CD4-positive, alpha-beta T cell (primary cell): ENCODE measurements at regions not wholly inside any gene's neighbourhood (a gene's known extent, or its start where the extent isn't known, plus 50 kb on each side); places are given as distances from the start of the nearest gene placed in this dataset.

ENCODE experiments used
- ATAC-seq: fragments of 200-7000 bp; cut with Tn5 transposase; one replicate; pipeline ENCODE4 v1.10.0; 2022; ENCODE audit warnings: mild to moderate bottlenecking; ENCODE audit not compliant: poor library complexity
- CTCF ChIA-PET: fragments of 350-600 bp; sonication (Branson Sonifier 250); formaldehyde crosslinking; loops from one replicate; lab custom pipeline; 2021; ENCODE audit warnings: antibody characterized with exemption, inconsistent platforms; lab: Charles Lee
- POLR2A ChIA-PET: fragments of 350-600 bp; sonication (Branson Sonifier 250); formaldehyde crosslinking; loops from one replicate; lab custom pipeline; 2021; ENCODE audit warnings: antibody characterized with exemption, inconsistent platforms; lab: Charles Lee
- DNase-seq, 14 experiments: peaks; one replicate each; pipeline ENCODE4 v3.0.0-alpha.2; 2013 to 2020; ENCODE audit warnings: mixed read lengths in 2 of 14
- H3K27ac ChIP-seq, 2 donors: one replicate each; pipeline versions ENCODE4 v1.5.1 to v1.7.0; 2013; ENCODE audit warnings: low read length in 2 of 2, low read depth in 1 of 2, mild to moderate bottlenecking in 1 of 2
- H3K27me3 ChIP-seq, 2 experiments: 1 replicate in 1 of 2; 2 replicates in 1 of 2; pipeline versions ENCODE4 v1.6.1 to v1.7.0; 2013; ENCODE audit warnings: low read length in 2 of 2, control low read depth in 1 of 2, mild to moderate bottlenecking in 1 of 2, moderate library complexity in 1 of 2; ENCODE audit not compliant: insufficient read depth in 2 of 2, control insufficient read depth in 1 of 2
- H3K36me3 ChIP-seq: one replicate; pipeline ENCODE4 v1.6.1; 2013; ENCODE audit warnings: low read length, control low read depth; ENCODE audit not compliant: insufficient read depth
- H3K4me1 ChIP-seq: one replicate; pipeline ENCODE4 v1.6.1; 2013; ENCODE audit warnings: low read length, control low read depth; ENCODE audit not compliant: insufficient read depth
- H3K4me3 ChIP-seq: one replicate; pipeline ENCODE4 v1.5.1; 2013; ENCODE audit warnings: mild to moderate bottlenecking, low read length, moderate library complexity
- H3K9me3 ChIP-seq, 2 experiments: 1 replicate in 1 of 2; 2 replicates in 1 of 2; pipeline versions ENCODE4 v1.6.1 to v1.7.0; 2013; ENCODE audit warnings: low read length in 2 of 2, mild to moderate bottlenecking in 2 of 2, control low read depth in 1 of 2, moderate library complexity in 1 of 2; ENCODE audit not compliant: control insufficient read depth in 1 of 2, insufficient read depth in 1 of 2
- H3K27ac Mint-ChIP-seq: one replicate; pipeline ENCODE4 v1.8.0; 2020; ENCODE audit warnings: mixed read lengths
- H3K27me3 Mint-ChIP-seq: one replicate; pipeline ENCODE4 v1.8.0; 2021; ENCODE audit warnings: mixed read lengths
- H3K36me3 Mint-ChIP-seq: one replicate; pipeline ENCODE4 v1.8.0; 2021; ENCODE audit warnings: low read depth, mixed read lengths
- H3K4me1 Mint-ChIP-seq: one replicate; pipeline ENCODE4 v1.8.0; 2021; ENCODE audit warnings: low read depth, mixed read lengths
- H3K4me3 Mint-ChIP-seq: one replicate; pipeline ENCODE4 v1.8.0; 2020; ENCODE audit warnings: mild to moderate bottlenecking, mixed read lengths
- H3K9me3 Mint-ChIP-seq: one replicate; pipeline ENCODE4 v1.8.0; 2020; ENCODE audit warnings: mixed read lengths
- intact Hi-C, 2 experiments: fragments of 100-400 bp; cut with DNase I in 1 of 2; cut with micrococcal nuclease in 1 of 2; formaldehyde crosslinking; loops; one replicate each; pipeline versions ENCODE4 v1.15.1 to v1.9.0; 2023 to 2025; cut with DNase I, micrococcal nuclease
- TF ChIP-seq, protein P1 (sequence below): fragments of 200-600 bp; IDR thresholded peaks from one replicate; pipeline ENCODE4 v1.8.0; 2022; ENCODE audit warnings: antibody characterized with exemption, mild to moderate bottlenecking

DNA sequence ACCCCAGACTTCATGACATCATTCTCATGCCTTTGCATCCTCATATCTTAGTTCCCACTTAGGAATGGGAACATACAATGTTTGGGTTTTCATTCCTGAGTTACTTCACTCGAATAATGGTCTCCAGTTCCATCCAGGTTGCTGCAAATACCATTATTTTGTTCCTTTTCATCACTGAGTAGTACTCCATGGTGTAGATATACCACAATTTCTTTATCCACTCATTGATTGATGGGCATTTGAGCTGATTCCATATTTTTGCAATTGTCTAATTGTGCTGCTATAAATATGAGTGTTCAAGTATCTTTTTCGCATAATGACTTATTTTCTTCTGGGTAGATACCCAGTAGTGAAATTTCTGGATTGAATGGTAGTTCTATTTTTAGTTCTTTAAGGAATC lies 1026.8 kb downstream of the STPG2 start:
- H3K9me3 ChIP-seq: no peaks in the 10 kb centered on the region
- ChIA-PET CTCF (no interaction called here), POLR2A (no interaction called here)
- TF ChIP-seq, protein P1, sequence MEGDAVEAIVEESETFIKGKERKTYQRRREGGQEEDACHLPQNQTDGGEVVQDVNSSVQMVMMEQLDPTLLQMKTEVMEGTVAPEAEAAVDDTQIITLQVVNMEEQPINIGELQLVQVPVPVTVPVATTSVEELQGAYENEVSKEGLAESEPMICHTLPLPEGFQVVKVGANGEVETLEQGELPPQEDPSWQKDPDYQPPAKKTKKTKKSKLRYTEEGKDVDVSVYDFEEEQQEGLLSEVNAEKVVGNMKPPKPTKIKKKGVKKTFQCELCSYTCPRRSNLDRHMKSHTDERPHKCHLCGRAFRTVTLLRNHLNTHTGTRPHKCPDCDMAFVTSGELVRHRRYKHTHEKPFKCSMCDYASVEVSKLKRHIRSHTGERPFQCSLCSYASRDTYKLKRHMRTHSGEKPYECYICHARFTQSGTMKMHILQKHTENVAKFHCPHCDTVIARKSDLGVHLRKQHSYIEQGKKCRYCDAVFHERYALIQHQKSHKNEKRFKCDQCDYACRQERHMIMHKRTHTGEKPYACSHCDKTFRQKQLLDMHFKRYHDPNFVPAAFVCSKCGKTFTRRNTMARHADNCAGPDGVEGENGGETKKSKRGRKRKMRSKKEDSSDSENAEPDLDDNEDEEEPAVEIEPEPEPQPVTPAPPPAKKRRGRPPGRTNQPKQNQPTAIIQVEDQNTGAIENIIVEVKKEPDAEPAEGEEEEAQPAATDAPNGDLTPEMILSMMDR: no peak
- H3K27me3 Mint-ChIP-seq: no peaks in the 10 kb centered on the region
- H3K36me3 ChIP-seq: no peaks in the 10 kb centered on the region
- intact Hi-C loops: no loop called here
- no peaks in the 10 kb centered on the region for H3K4me1 ChIP-seq
- H3K27ac Mint-ChIP-seq: no peak overlapping the region
- H3K27ac ChIP-seq: no peak overlapping the region
- DNase-seq (no peak), ATAC-seq (no peak)
- no peak overlapping the region for H3K4me3 ChIP-seq
- H3K4me1 Mint-ChIP-seq: no peaks in the 10 kb centered on the region
- no peaks in the 10 kb centered on the region for H3K36me3 Mint-ChIP-seq
- H3K27me3 ChIP-seq: no peaks in the 10 kb centered on the region
- peaks cover 12% of the 10 kb centered on the region for H3K9me3 Mint-ChIP-seq
- H3K4me3 Mint-ChIP-seq: no peak overlapping the region

DNA sequence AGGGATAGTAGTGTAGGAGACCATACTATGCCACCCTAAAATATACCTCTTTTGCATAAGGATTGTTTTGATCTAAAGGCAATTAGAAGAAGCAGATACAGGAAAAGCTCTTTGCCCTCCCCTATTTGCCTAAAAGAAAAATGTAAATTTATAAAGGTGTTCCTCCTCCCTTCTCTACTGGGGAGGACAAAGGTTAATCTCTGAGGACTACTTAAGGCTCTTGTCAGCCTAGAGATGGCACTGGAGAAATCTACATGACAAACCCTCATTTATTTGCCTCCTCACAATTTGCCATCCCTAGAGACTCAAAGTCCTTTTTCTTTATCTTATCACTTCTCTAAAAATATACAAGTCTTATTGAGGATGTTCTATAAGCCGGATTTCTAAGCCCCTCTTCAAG lies 1021.8 kb downstream of the STPG2 start:
- Histone ChIP-seq H3K4me1 (no peaks in the 10 kb centered on the region), H3K27me3 (no peaks in the 10 kb centered on the region), H3K4me3 (no peak overlapping the region), H3K9me3 (peaks cover 0 to 6% of the 10 kb centered on the region in 2 experiments), H3K36me3 (no peaks in the 10 kb centered on the region), H3K27ac (no peak overlapping the region)
- H3K27ac Mint-ChIP-seq: no peak overlapping the region
- H3K27me3 Mint-ChIP-seq: no peaks in the 10 kb centered on the region
- no peak overlapping the region for H3K4me3 Mint-ChIP-seq
- peaks cover 14% of the 10 kb centered on the region for H3K9me3 Mint-ChIP-seq
- ChIA-PET POLR2A (no interaction called here), CTCF (no interaction called here)
- ATAC-seq (no peak), DNase-seq (no peak)
- H3K4me1 Mint-ChIP-seq: no peaks in the 10 kb centered on the region
- no peaks in the 10 kb centered on the region for H3K36me3 Mint-ChIP-seq
- TF ChIP-seq, protein P1: no peak
- intact Hi-C loops: no loop called here

DNA sequence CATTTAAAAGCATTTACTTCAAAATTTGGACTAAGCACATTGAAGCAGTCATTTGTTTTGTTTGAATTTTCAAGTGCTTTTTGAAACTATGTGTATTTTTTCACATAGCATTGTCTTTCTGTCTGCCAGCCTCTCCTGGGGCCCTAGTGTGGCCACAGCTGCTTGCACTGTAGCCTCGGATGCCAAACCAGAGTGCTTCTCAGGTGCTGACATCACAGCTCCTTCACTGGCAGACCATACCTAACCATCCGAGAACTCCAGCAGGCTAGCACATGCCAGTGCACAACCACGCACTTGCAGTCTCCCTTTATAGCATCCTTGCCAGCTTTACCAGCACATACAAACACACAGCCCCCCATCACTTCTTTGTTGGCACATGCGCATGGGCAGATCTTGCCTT lies 1019.7 kb downstream of the STPG2 start:
- ATAC-seq: no peak
- Mint-ChIP-seq H3K27ac (no peak overlapping the region), H3K27me3 (no peaks in the 10 kb centered on the region), H3K4me3 (no peak overlapping the region), H3K4me1 (no peaks in the 10 kb centered on the region), H3K36me3 (no peaks in the 10 kb centered on the region), H3K9me3 (peaks cover 9% of the 10 kb centered on the region)
- DNase-seq: no peak
- Histone ChIP-seq H3K36me3 (no peaks in the 10 kb centered on the region), H3K9me3 (peaks cover 0 to 6% of the 10 kb centered on the region in 2 experiments), H3K27ac (no peak overlapping the region), H3K4me3 (no peak overlapping the region), H3K27me3 (no peaks in the 10 kb centered on the region), H3K4me1 (no peaks in the 10 kb centered on the region)
- TF ChIP-seq, protein P1: no peak
- intact Hi-C loops: no loop called here
- POLR2A ChIA-PET: no interaction called here
- CTCF ChIA-PET: no interaction called here
